Vagina (tissue), 2 donors: ENCODE measurements at regions not wholly inside any gene's neighbourhood (a gene's known extent, or its start where the extent isn't known, plus 50 kb on each side); places are given as distances from the start of the nearest gene placed in this dataset.

ENCODE experiments used
- POLR2AphosphoS5 ChIP-seq, 2 donors: sonication (generic); formaldehyde crosslinking; IDR thresholded peaks; one replicate each; pipeline ENCODE4 v1.9.0; 2017; ENCODE audit warnings: antibody characterized with exemption in 2 of 2, mild to moderate bottlenecking in 2 of 2, low read depth in 1 of 2; ENCODE audit not compliant: insufficient read depth in 1 of 2
- TF ChIP-seq, protein P1 (sequence below), 3 experiments: fragments of 450-650 bp in 2 of 3; fragments of 200-600 bp in 1 of 3; sonication (generic) in 1 of 3; IDR thresholded peaks; one replicate each; pipeline ENCODE4 v1.5.1; 2017 to 2019; ENCODE audit warnings: antibody characterized with exemption in 3 of 3, mild to moderate bottlenecking in 2 of 3, moderate library complexity in 2 of 3

DNA sequence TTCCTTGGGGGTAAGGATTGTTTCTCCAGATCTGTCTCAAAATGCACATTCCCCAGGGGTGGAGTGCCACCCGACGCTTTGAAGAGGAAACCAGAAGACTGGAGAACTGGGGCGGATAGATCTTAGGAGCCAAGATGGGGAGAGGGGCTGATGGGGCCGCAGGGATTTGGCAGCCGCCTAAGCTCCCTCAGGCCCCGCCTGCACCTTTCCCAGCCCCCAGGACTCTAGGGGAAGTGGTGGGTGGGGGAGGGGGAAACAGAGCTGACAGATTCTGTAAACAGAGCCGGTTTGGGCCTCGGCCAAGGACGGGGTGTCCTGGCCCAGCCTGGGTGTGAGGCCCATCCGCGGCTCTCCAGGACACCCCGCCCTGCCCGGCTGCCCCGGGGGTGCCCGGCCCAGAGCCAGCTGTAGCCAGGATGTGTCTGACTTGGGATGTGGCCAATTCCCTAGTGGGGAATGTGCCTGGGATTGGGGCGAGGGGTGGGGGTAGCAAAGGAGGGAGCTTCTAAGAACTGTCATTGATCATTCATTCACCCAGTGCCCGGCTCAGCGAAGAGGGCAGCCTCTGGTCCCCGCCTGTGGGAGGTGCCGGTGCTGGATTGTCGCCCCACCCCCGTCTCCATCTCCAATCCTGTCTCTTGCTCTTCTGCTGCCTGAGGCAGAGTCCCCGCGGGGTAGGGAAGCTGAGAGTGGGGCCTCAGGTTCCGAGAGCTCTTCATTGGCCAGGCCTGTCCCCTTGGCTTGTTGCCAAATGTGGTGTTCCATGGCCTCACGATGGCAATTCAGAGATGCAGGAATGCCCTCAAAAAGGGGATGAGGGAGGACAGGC, 54.8 kb upstream of the CDKN2AIPNL start:
- TF ChIP-seq, protein P1, sequence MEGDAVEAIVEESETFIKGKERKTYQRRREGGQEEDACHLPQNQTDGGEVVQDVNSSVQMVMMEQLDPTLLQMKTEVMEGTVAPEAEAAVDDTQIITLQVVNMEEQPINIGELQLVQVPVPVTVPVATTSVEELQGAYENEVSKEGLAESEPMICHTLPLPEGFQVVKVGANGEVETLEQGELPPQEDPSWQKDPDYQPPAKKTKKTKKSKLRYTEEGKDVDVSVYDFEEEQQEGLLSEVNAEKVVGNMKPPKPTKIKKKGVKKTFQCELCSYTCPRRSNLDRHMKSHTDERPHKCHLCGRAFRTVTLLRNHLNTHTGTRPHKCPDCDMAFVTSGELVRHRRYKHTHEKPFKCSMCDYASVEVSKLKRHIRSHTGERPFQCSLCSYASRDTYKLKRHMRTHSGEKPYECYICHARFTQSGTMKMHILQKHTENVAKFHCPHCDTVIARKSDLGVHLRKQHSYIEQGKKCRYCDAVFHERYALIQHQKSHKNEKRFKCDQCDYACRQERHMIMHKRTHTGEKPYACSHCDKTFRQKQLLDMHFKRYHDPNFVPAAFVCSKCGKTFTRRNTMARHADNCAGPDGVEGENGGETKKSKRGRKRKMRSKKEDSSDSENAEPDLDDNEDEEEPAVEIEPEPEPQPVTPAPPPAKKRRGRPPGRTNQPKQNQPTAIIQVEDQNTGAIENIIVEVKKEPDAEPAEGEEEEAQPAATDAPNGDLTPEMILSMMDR (IDR thresholded peaks at IDR 0.05) = no peak
- TF ChIP-seq POLR2AphosphoS5 (IDR thresholded peaks at IDR 0.05; ENCODE audit: insufficient read depth in 1 of 2, low read depth in 1 of 2) = peak; percentile 71 to 92
